Mesothelial cell of epicardium (in vitro differentiated cells): ENCODE measurements at regions not wholly inside any gene's neighbourhood (a gene's known extent, or its start where the extent isn't known, plus 50 kb on each side); places are given as distances from the start of the nearest gene placed in this dataset.

Experiments used
- DNase-seq, 2 experiments: peaks; one replicate each; pipeline ENCODE4 v3.0.0; 2021; ENCODE audit warnings: low spot score in 2 of 2; ENCODE audit not compliant: unreplicated experiment in 2 of 2
- H3K27ac Mint-ChIP-seq: 2 replicates; pipeline ENCODE4 v1.8.0; 2021; ENCODE audit warnings: mixed read lengths
- H3K27me3 Mint-ChIP-seq: 2 replicates; pipeline ENCODE4 v1.8.0; 2021; ENCODE audit warnings: low read depth, mixed read lengths
- H3K36me3 Mint-ChIP-seq: 2 replicates; pipeline ENCODE4 v1.8.0; 2021; ENCODE audit warnings: mixed read lengths
- H3K4me1 Mint-ChIP-seq: 2 replicates; pipeline ENCODE4 v1.8.0; 2021; ENCODE audit warnings: mixed read lengths
- H3K4me3 Mint-ChIP-seq: 2 replicates; pipeline ENCODE4 v1.8.0; 2021; ENCODE audit warnings: mild to moderate bottlenecking, moderate library complexity, mixed read lengths
- H3K9me3 Mint-ChIP-seq: 2 replicates; pipeline ENCODE4 v1.8.0; 2021; ENCODE audit warnings: mixed read lengths
- CTCF ChIP-seq: fragments of 200-600 bp; sonication (generic); IDR thresholded peaks from one replicate; pipeline ENCODE4 v1.5.0; 2021; ENCODE audit warnings: antibody characterized with exemption; ENCODE audit not compliant: unreplicated experiment

- H3K27me3 Mint-ChIP-seq = no peaks in the 10 kb centered on the region
- no peak overlapping the region for H3K27ac Mint-ChIP-seq
- no peaks in the 10 kb centered on the region for H3K36me3 Mint-ChIP-seq
- no peak overlapping the region for H3K4me3 Mint-ChIP-seq
- no peak for DNase-seq
- peak; percentile 58 for TF ChIP-seq CTCF
- H3K9me3 Mint-ChIP-seq = peaks cover 11% of the 10 kb centered on the region
- peaks cover 18% of the 10 kb centered on the region for H3K4me1 Mint-ChIP-seq
Measured at GRCh38 chr5:68884883-68885282, 208.9 kb upstream of the SLC30A5 start.

GRCh38 chr5:68886814-68887213 is 207.0 kb upstream of the SLC30A5 start:
- Mint-ChIP-seq H3K4me1 (peaks cover 20% of the 10 kb centered on the region), H3K9me3 (peaks cover 11% of the 10 kb centered on the region), H3K4me3 (no peak overlapping the region)

GRCh38 chr5:68891718-68892117 is 202.1 kb upstream of the SLC30A5 start:
- H3K4me1 Mint-ChIP-seq = peaks cover 8% of the 10 kb centered on the region
- no peak overlapping the region for H3K4me3 Mint-ChIP-seq
- DNase-seq = no peak
- no peak for TF ChIP-seq CTCF
- no peaks in the 10 kb centered on the region for H3K36me3 Mint-ChIP-seq
- no peak overlapping the region for H3K27ac Mint-ChIP-seq
- H3K9me3 Mint-ChIP-seq = peaks cover 8% of the 10 kb centered on the region
- no peaks in the 10 kb centered on the region for H3K27me3 Mint-ChIP-seq

More at GRCh38 chr5:68886814-68887213, 207.0 kb upstream of the SLC30A5 start:
- DNase-seq = no peak
- H3K27me3 Mint-ChIP-seq = no peaks in the 10 kb centered on the region
- TF ChIP-seq CTCF = no peak
- H3K27ac Mint-ChIP-seq = no peak overlapping the region
- no peaks in the 10 kb centered on the region for H3K36me3 Mint-ChIP-seq

GRCh38 chr5:68894673-68895072 is 199.1 kb upstream of the SLC30A5 start:
- Mint-ChIP-seq H3K27me3 (no peaks in the 10 kb centered on the region), H3K4me3 (no peak overlapping the region), H3K36me3 (no peaks in the 10 kb centered on the region), H3K27ac (peak overlapping the region; percentile 60), H3K4me1 (peaks cover 8% of the 10 kb centered on the region), H3K9me3 (peaks cover 2% of the 10 kb centered on the region)
- no peak for TF ChIP-seq CTCF
- DNase-seq = no peak

- Mint-ChIP-seq H3K4me3 (no peak overlapping the region), H3K36me3 (no peaks in the 10 kb centered on the region), H3K9me3 (no peaks in the 10 kb centered on the region), H3K27ac (no peak overlapping the region), H3K27me3 (no peaks in the 10 kb centered on the region), H3K4me1 (peaks cover 6% of the 10 kb centered on the region)
- no peak for DNase-seq
- no peak for TF ChIP-seq CTCF
Measured at GRCh38 chr5:68898951-68899471, 194.8 kb upstream of the SLC30A5 start.
